Activated naive CD8-positive, alpha-beta T cell (primary cell): ENCODE measurements at regions not wholly inside any gene's neighbourhood (a gene's known extent, or its start where the extent isn't known, plus 50 kb on each side); places are given as distances from the start of the nearest gene placed in this dataset.
A peak's percentile ranks its signal among the peaks of the same experiment; 100 is the strongest.
"Not testable (repeated sequence)": the region's sequence is repeated elsewhere in the genome, so short reads cannot be mapped to it uniquely, and the experiment has no call there.

Source experiments
- H3K27ac Mint-ChIP-seq: one replicate; pipeline ENCODE4 v1.8.0; 2021; ENCODE audit warnings: mixed read lengths
- H3K27me3 Mint-ChIP-seq: one replicate; pipeline ENCODE4 v1.8.0; 2021; ENCODE audit warnings: mixed read lengths
- H3K36me3 Mint-ChIP-seq: one replicate; pipeline ENCODE4 v1.8.0; 2021; ENCODE audit warnings: mixed read lengths
- H3K4me1 Mint-ChIP-seq: one replicate; pipeline ENCODE4 v1.8.0; 2021; ENCODE audit warnings: low read depth, mixed read lengths
- H3K4me3 Mint-ChIP-seq: one replicate; pipeline ENCODE4 v1.8.0; 2021; ENCODE audit warnings: mild to moderate bottlenecking, mixed read lengths
- H3K9me3 Mint-ChIP-seq: one replicate; pipeline ENCODE4 v1.8.0; 2021; ENCODE audit warnings: low read depth, mixed read lengths

- Mint-ChIP-seq H3K27ac (no peak overlapping the region), H3K27me3 (peaks cover 7% of the 10 kb centered on the region), H3K36me3 (no peaks in the 10 kb centered on the region), H3K4me1 (peaks cover 8% of the 10 kb centered on the region), H3K9me3 (no peaks in the 10 kb centered on the region), H3K4me3 (peak overlapping the region; percentile 46)
Measured at GRCh38 chr3:157606011-157606851, 103.0 kb upstream of the VEPH1 start.

- Mint-ChIP-seq H3K27ac (no peak overlapping the region), H3K4me1 (peaks cover 8% of the 10 kb centered on the region), H3K27me3 (peaks cover 7% of the 10 kb centered on the region), H3K9me3 (no peaks in the 10 kb centered on the region), H3K4me3 (no peak overlapping the region), H3K36me3 (no peaks in the 10 kb centered on the region)
Measured at GRCh38 chr3:157605356-157605755, 102.1 kb upstream of the VEPH1 start.

GRCh38 chr3:157602424-157602823, 99.2 kb upstream of the VEPH1 start:
- Mint-ChIP-seq H3K4me1 (peaks cover 3% of the 10 kb centered on the region), H3K36me3 (no peaks in the 10 kb centered on the region), H3K9me3 (no peaks in the 10 kb centered on the region), H3K4me3 (no peak overlapping the region), H3K27ac (no peak overlapping the region), H3K27me3 (peaks cover 5% of the 10 kb centered on the region)

- Mint-ChIP-seq H3K4me3 (no peak overlapping the region), H3K36me3 (no peaks in the 10 kb centered on the region), H3K27ac (no peak overlapping the region), H3K27me3 (peaks cover 1% of the 10 kb centered on the region), H3K9me3 (no peaks in the 10 kb centered on the region), H3K4me1 (no peaks in the 10 kb centered on the region)
Measured at GRCh38 chr3:157595259-157595658, 92.0 kb upstream of the VEPH1 start.

- Mint-ChIP-seq H3K27me3 (peaks cover 1% of the 10 kb centered on the region), H3K4me1 (no peaks in the 10 kb centered on the region), H3K4me3 (no peak overlapping the region), H3K36me3 (no peaks in the 10 kb centered on the region), H3K9me3 (no peaks in the 10 kb centered on the region), H3K27ac (no peak overlapping the region)
Measured at GRCh38 chr3:157594413-157594812, 91.2 kb upstream of the VEPH1 start.

- no peaks in the 10 kb centered on the region for H3K36me3 Mint-ChIP-seq
- H3K9me3 Mint-ChIP-seq = no peaks in the 10 kb centered on the region
- no peak overlapping the region for H3K4me3 Mint-ChIP-seq
- no peaks in the 10 kb centered on the region for H3K4me1 Mint-ChIP-seq
- peaks cover 1% of the 10 kb centered on the region for H3K27me3 Mint-ChIP-seq
- no peak overlapping the region for H3K27ac Mint-ChIP-seq
Measured at GRCh38 chr3:157592769-157593168, 89.6 kb upstream of the VEPH1 start.

GRCh38 chr3:157590273-157590672, 87.1 kb upstream of the VEPH1 start:
- H3K9me3 Mint-ChIP-seq = no peaks in the 10 kb centered on the region
- no peak overlapping the region for H3K27ac Mint-ChIP-seq
- no peaks in the 10 kb centered on the region for H3K27me3 Mint-ChIP-seq
- H3K36me3 Mint-ChIP-seq = no peaks in the 10 kb centered on the region
- H3K4me1 Mint-ChIP-seq = no peaks in the 10 kb centered on the region
- no peak overlapping the region for H3K4me3 Mint-ChIP-seq

GRCh38 chr3:157589211-157589610, 86.0 kb upstream of the VEPH1 start:
- no peak overlapping the region for H3K27ac Mint-ChIP-seq
- H3K4me3 Mint-ChIP-seq = no peak overlapping the region
- H3K27me3 Mint-ChIP-seq = no peaks in the 10 kb centered on the region
- H3K4me1 Mint-ChIP-seq = no peaks in the 10 kb centered on the region
- no peaks in the 10 kb centered on the region for H3K9me3 Mint-ChIP-seq
- H3K36me3 Mint-ChIP-seq = no peaks in the 10 kb centered on the region

- no peaks in the 10 kb centered on the region for H3K4me1 Mint-ChIP-seq
- no peaks in the 10 kb centered on the region for H3K36me3 Mint-ChIP-seq
- H3K9me3 Mint-ChIP-seq = no peaks in the 10 kb centered on the region
- H3K27ac Mint-ChIP-seq = no peak overlapping the region
- H3K27me3 Mint-ChIP-seq = no peaks in the 10 kb centered on the region
- H3K4me3 Mint-ChIP-seq = no peak overlapping the region
Measured at GRCh38 chr3:157588386-157589060, 85.3 kb upstream of the VEPH1 start.

GRCh38 chr3:157586293-157586692, 83.1 kb upstream of the VEPH1 start:
- Mint-ChIP-seq H3K9me3 (no peaks in the 10 kb centered on the region), H3K27ac (no peak overlapping the region), H3K36me3 (no peaks in the 10 kb centered on the region), H3K4me3 (no peak overlapping the region), H3K27me3 (no peaks in the 10 kb centered on the region), H3K4me1 (no peaks in the 10 kb centered on the region)

- Mint-ChIP-seq H3K36me3 (no peaks in the 10 kb centered on the region), H3K4me3 (no peak overlapping the region), H3K9me3 (no peaks in the 10 kb centered on the region), H3K27ac (no peak overlapping the region), H3K27me3 (no peaks in the 10 kb centered on the region), H3K4me1 (no peaks in the 10 kb centered on the region)
Measured at GRCh38 chr3:157585386-157585785, 82.2 kb upstream of the VEPH1 start.

- Mint-ChIP-seq H3K27me3 (peaks cover 3% of the 10 kb centered on the region), H3K9me3 (no peaks in the 10 kb centered on the region), H3K4me3 (no peak overlapping the region), H3K4me1 (no peaks in the 10 kb centered on the region), H3K36me3 (no peaks in the 10 kb centered on the region), H3K27ac (no peak overlapping the region)
Measured at GRCh38 chr3:157582637-157582973, 79.4 kb upstream of the VEPH1 start.

- not testable (repeated sequence) for H3K27ac Mint-ChIP-seq, H3K4me3 Mint-ChIP-seq, H3K9me3 Mint-ChIP-seq, H3K4me1 Mint-ChIP-seq, H3K36me3 Mint-ChIP-seq, H3K27me3 Mint-ChIP-seq
Measured at GRCh38 chr3:157581956-157582636, 78.9 kb upstream of the VEPH1 start.

- no peak overlapping the region for H3K27ac Mint-ChIP-seq
- H3K4me1 Mint-ChIP-seq = no peaks in the 10 kb centered on the region
- no peaks in the 10 kb centered on the region for H3K9me3 Mint-ChIP-seq
- no peaks in the 10 kb centered on the region for H3K36me3 Mint-ChIP-seq
- peaks cover 3% of the 10 kb centered on the region for H3K27me3 Mint-ChIP-seq
- H3K4me3 Mint-ChIP-seq = no peak overlapping the region
Measured at GRCh38 chr3:157581371-157581770, 78.2 kb upstream of the VEPH1 start.

GRCh38 chr3:157578181-157578580, 75.0 kb upstream of the VEPH1 start:
- no peaks in the 10 kb centered on the region for H3K36me3 Mint-ChIP-seq
- H3K4me3 Mint-ChIP-seq = no peak overlapping the region
- H3K27me3 Mint-ChIP-seq = peaks cover 5% of the 10 kb centered on the region
- H3K4me1 Mint-ChIP-seq = no peaks in the 10 kb centered on the region
- H3K27ac Mint-ChIP-seq = no peak overlapping the region
- H3K9me3 Mint-ChIP-seq = no peaks in the 10 kb centered on the region
